Activated CD4-positive, alpha-beta T cell treated with anti-CD3 and anti-CD28 coated beads for 4 hours (primary cell): ENCODE measurements at regions not wholly inside any gene's neighbourhood (a gene's known extent, or its start where the extent isn't known, plus 50 kb on each side); places are given as distances from the start of the nearest gene placed in this dataset.
"Not testable (repeated sequence)": the region's sequence is repeated elsewhere in the genome, so short reads cannot be mapped to it uniquely, and the experiment has no call there.

Source experiments
- DNase-seq, 2 donors: peaks; one replicate each; pipeline ENCODE4 v3.0.0-alpha.2; 2020

DNA sequence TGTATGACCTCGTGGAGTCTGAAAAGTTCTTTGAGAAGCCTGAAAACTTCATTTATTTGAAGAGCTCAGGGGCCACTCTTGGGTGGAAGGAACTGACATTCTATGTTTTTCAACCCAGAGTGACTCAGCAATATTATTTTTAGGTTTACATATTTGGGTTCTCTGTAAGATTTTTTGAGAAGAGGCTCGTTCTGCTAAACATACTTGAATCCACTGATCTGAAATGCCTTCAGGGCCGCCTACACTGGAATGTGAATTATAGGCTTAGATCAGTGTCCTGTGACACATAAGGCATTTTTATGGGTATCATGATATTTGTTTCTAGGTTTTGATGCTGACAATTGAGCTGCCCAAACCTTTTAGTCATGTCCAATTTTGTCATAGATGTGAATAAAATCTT is 86.2 kb downstream of the PSAT1 start:
- DNase-seq = no peak

DNA sequence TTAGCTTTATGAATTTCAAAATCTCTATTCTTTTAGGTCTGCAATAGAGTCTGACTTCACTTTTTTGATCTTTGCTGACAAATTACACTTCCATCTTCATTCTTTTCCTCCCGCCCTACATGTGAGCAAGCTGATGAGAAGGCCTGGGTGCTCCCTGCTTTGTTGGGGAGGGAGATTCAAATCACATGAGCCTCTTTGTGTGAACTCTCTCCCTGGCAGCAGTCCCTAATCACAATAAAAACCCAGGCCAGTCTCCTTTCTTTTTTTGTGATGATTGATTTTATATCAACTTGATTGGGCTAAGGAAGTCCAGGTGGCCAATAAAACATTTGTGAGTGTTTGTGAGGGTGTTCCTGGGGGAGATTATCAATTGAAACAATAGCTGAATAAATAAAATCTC is 89.4 kb downstream of the PSAT1 start:
- DNase-seq = no peak

DNA sequence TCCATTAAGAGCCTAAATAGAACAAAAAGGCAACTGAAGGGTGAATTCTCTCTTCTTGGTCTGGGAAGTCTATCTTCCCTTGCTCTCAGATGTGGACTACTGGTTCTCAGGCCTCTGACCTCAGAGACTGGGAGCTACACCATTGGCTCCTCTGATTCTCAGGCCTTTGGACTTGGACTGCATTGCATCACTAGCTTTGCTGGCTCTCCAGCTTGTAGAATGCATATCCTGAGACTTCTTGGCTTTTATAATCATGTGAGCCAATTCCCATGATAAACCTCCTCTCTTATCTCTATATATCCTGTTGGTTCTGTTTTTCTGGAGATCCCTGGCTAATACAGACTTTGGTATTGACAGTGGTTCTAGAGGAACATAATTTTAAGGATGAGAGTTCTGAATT is 89.8 kb downstream of the PSAT1 start:
- no peak for DNase-seq

DNA sequence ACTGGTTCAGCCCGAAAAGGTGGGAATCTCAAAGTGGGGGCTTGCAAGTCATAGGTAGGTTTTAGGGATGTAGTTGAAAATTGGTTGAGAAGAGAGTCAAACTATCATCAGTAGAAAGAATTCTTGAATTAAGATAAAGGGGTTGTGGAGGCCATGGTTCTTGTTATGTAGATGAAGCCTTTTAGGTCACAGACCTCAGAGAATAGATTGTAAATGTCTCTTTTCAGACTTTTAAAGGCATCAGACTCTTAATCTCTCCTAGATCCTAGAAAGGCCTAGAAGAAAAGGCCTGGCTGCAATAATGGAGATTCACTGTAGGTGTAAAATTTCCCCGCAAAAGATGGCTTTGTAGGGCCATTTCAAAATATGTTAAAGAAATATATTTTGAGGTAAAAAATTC is 96.4 kb downstream of the PSAT1 start:
- no peak for DNase-seq

DNA sequence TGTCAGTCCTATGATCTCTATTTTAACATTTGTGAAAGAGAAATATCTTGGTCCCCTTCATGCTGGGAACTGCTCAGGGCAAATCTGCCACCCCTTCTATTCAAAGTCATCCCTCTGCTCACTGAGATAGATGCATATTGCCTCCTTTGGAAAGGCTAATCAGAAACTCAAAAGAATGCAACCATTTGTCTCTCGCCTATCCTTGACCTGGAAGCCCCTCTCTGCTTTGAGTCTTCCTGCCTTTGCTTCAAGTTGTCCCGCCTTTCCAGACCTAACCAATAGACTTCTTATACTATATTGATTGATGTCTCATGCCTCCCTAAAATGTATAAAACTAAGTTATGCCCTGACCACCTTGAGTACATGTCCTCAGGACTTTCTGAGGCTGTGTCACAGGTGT is 97.0 kb downstream of the PSAT1 start:
- DNase-seq = no peak

DNA sequence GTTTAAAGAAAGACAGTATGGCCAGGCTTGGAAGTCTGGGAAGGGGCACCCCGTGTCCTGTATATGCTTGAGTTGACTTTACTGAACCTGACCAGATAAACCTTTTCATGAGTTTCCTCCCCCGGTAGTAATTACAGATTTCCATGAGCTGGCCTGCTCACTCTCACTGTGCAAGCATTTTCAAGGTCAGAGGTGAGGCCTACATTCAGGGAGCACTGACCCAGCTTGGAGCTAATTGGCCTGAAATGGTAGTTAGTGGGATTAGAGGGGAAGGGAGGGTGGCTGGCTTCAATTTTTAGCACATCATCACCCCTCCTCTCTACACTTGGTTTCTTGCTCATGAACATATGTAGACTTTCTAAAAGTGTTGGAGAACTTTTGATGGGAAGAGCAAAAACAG is 99.2 kb downstream of the PSAT1 start:
- no peak for DNase-seq

DNA sequence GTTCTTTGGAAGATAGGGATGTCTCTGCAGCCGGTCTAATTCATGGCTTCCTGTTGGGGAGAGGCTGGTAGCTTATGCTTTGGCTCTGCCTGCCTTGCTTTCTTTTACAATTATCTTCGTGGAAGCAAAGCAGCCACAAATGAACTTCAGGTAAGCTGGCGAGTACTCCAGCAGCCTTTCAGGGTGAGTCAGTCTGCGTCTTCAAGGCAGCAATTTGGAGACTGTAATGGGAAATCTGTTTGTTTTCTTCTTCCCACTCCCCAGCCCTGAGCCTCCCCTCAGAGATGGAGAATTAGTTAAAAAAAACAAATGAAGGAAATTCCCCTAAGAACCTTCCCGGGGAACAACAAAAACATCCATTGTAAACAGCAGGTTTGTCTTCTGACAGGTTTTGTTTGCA is 100.1 kb downstream of the PSAT1 start:
- no peak for DNase-seq

DNA sequence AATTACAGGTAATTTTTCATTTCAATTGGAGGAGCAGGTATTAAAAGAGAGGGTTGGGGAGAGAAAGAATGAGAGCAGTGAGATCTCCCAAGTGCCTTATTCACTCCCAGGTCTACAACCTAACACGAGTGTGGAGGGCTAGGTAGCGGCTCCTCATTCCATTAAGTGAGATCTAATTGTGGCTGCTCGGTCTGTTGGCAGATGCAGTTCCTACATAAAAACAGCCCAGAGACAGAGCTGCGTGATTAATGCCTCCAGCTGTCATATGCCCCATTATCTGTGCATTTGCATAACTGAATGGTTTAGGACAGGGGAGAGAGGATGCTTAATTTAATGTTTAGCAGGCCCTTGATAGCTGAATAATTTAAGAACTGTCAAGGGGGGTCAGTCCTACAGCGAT is 100.5 kb downstream of the PSAT1 start:
- no peak for DNase-seq

DNA sequence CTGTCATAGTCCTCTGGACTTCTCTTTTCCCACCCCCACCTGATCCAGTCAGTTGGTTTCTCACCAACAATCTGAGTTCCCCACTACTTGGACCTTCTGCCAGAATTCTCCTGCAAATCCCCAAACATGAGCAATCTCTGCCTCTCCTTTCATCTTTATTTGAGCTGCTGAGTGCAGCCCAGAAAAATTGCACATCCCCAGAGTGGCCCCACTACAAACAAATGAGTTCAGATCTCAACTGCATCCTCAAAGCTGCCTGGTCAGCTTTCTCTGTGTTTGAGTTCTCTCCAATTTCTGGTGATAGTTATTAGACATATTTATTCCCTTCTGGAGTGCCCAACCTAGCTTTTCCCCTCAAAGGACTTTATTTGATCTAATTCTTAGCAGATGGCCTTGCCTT is 102.2 kb downstream of the PSAT1 start:
- no peak for DNase-seq

DNA sequence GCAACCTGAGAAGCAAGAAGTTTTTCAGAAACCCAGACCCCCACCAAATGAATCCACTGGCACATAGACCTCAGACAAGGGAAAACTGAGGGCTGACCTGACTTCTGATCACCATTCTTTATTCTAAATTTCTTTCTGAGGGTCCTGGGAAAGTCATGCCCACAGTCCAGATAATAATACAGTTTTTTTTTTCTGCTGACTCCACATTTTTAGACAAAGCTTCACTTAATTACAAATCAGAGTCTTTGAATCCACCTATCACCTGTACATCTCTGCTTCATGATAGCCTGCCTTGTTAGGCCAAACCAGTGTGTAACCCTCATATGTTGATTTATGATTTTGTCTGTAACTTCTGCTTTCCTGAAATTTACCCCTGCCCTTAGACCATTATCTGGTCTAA is 103.6 kb downstream of the PSAT1 start:
- DNase-seq = no peak

DNA sequence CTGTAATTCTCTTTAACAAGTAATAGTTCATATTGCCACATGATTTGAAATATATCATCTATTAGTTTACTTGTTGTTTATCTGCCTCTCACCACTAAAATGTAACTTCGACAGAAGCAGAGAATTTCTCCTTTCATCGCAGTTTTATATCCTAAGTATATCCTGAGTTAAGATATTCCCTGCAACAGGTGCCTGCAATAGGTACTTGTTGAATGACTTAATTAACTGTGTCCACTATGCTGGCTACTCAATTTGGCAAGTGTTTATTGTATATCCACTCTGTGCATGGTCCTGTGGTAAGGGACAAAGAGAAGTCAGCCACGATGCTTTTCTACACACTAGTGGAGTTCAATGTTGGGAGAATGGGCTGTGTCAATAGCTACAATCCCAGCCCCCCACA is 108.5 kb downstream of the PSAT1 start:
- no peak for DNase-seq

DNA sequence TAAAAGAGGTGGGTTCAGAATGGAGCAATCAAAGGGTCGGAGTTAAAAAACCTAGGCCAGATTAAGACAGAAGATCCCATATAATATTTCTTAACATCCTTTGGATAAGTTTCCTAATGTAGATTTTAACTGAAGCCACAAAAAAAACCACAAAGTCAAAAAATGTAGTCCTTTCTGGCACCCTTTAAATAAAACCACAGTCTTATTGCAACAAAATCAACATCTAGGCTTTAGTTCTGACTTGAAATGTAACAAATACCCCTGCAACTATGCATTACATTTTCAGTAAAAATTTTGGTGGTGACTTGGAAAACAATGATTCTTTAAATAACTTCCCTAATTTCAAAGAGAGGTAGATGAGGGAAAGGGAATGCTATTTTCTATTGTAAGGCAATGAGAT is 109.2 kb downstream of the PSAT1 start:
- DNase-seq = no peak

DNA sequence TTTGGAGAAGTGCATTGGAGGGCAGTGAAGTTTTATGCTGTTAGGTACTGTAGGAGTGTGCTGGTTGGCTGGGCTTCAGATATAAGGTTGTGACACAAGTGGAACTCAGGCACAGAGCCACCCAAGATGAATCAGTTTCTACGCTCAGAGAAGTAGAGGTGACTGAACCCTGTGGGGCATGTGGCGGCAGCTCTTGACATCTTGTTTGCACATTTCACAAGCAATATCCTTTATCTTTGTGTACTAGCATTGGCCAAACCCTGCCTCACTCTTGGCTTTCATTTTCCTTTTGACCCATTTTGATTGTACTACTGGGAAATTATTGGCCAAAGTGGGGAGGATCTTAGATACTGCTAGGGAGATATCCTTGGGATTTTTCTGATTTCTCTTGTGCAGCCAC is 110.0 kb downstream of the PSAT1 start:
- DNase-seq = no peak

DNA sequence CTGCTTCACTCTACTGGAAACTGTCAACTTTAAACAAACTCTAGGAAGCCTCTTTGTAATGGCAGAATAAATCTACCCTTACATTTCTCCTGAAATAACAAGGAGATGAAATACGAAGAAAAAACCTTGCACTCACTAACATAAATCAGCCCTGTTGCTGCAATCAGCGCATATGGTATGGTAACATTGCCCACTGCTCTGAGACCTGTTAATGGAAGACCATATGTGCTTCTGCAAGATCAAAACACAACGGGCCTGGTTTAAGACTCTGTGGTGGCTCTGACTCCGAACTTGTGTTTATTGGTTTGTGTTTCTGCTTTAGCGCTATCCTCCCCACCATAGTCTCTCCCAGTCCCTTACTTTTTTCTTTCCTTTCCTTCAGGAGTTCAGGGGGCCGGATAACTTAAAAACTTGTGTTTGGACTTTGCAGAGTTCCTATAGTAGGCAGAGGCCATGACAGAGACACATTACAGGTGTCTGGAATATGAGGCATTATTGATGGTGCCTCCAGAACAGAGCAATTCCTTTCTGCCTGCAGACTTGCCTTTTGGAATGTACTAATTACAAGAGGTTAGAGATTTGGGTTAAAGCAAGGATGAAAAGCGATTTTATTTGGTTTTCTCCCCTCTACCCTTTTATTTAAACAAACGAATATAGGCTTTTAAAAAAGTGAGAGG is 110.8 kb downstream of the PSAT1 start:
- DNase-seq = no peak

DNA sequence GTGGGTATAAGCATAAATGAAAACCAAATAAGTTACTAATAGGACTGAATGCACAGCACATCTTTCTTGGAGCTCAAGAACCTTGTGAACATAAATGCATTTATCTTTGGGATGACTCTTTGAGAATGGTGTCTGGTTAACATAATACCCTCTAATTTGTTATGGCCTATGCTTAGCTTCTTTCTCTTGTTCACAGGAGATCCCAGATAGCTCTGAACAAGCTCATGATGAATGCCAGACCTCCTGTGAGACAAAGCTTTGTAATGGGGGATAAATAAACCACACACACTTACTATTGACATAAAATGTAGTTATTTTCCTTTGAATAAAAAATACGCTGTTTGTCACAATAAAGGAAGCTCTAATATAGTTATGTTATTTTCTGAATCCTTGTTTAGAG is 111.5 kb downstream of the PSAT1 start:
- DNase-seq = no peak

DNA sequence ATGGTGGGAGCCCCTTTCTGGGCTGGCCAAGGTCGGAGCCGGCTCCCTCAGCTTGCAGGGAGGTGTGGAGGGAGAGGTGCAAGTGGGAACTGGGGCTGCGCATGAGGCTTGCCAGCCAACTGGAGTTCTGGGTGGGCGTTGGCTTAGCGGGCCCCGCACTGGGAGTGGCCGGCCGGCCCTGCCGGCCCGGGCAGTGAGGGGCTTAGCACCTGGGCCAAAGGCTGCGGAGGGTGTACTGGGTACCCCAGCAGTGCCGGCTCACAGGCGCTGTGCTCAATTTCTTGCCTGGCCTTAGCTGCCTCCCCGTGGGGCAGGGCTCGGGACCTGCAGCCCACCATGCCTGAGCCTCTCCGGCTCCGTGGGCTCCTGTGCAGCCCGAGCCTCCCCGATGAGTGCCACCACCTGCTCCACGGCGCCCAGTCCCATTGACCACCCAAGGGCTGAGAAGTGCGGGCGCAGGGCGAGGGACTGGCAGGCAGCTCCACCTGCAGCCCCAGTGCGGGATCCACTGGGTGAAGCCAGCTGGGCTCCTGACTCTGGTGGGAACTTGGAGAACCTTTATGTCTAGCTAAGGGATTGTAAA is 113.1 kb downstream of the PSAT1 start:
- not testable (repeated sequence) for DNase-seq

DNA sequence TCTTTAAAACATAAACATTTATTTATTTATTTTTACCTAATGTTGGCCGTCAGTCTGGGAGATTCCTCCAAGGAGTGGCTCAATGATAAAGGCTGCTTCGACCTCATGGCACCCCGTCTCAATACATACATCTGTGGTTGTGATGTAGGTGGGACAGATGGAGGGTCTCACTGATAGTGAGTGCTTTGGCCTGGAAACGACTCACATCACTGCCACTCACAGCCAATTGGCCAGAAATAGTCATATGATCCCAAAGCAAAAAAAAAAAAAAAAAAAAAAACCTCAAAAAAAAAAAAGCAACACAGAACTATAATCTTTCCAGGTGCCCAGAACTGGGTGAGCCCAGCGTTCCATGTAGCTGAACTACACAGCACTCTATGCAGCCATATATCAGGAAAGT is 125.4 kb downstream of the PSAT1 start:
- no peak for DNase-seq

DNA sequence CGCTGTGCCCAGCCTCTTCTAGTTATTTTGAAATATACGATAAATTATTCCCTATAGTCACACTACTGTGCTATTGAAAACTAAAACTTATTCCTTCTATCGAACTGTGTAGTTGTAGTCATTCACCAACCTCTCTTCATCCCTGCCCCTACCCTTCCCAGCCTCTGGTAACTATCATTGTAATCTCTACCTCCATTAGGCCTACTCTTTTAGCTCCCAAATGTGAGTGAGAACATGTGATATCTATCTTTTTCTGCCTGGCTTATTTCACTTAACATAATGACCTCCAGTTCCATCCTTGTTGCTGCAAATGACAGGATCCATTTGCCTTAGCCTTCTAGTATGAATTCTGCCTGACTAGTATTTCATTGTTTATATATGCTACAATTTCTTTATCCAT is 127.4 kb downstream of the PSAT1 start:
- DNase-seq = no peak

DNA sequence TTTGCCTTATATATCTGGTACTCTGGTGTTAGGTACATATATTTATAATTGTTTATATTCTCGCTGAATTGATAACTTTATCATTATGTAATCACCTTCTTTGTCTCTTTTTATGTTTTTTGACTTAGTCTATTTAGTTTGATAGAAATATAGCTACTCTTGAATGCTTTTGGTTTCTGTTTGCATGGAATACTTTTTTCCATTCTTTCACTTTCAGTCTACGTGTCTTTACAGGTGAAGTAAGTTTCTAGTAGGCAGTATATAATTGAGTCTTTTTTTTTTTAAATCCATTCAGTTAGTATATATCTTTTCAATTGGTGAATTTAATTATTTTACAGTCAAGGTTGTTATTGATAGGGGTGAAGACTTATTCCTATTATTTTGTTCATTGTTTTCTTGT is 131.7 kb downstream of the PSAT1 start:
- no peak for DNase-seq

DNA sequence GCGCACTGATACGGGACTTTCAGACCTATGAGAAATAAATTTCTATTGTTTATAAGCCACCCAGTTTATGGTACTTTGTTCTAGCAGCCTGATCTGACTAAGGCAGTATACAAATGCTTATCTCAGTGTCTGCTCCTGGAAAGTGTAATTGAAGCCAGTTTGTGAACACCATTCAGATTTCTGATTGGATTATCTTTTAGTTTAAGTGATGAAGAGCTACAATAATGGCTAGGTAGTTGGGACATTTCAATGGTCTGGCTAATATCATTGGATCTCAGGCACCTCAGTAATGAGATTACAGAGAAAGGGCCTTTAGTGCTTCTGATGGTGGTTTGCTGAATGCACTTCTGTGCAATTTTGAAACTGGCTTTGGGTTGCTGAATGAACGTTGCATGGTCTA is 133.5 kb downstream of the PSAT1 start:
- DNase-seq = no peak

DNA sequence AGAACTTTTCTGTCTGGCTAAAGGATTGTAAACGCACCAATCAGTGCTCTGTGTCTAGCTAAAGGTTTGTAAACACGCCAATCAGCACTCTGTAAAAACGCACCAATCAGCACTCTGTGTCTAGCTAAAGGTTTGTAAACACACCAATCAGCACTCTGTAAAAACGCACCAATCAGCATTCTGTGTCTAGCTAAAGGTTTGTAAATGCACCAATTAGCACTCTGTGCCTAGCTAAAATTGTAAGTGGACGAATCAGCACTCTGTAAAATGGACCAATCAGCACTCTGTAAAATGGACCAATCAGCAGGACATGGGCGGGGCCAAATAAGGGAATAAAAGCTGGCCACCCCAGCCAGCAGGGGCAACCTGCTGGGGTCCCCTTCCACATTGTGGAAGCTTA is 134.1 kb downstream of the PSAT1 start:
- DNase-seq = not testable (repeated sequence)

DNA sequence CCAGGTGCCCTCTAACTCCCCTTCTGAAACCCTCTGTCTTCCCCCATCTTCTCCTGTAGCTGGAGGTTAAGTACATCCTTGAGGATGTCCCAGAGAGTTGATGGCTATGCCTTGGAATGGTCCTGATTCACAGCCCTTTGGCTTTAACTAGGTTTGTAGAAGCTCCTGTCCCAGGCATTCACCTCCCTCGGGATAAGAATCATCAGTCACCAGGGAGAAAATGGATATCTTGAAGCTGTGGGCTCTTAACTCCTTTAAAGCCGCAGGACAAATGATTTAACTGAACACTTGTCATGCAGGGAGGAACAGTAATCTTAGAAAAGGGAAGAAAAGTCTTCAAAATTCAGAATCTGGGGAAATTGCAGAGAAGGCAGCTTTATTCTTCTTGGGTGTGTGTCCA is 139.9 kb downstream of the PSAT1 start:
- no peak for DNase-seq

DNA sequence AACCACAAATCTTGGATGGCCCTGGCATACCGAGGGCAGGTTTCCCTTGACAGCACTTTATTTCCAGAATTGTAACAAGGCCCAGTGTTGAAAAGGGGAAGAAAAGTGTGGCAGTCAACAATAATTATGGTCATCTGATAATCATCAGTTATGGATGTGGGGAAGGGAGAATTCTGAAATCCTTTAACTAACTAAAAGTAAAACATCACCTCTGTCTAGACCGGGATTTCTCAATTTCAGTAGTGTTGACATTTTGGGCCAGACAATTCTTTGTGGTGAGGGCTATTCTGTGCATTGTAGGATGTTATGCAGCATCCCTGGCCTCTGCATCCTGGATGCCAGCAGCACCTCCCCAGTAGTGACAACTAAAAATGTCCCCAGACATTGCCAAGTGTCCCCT is 140.4 kb downstream of the PSAT1 start:
- no peak for DNase-seq

DNA sequence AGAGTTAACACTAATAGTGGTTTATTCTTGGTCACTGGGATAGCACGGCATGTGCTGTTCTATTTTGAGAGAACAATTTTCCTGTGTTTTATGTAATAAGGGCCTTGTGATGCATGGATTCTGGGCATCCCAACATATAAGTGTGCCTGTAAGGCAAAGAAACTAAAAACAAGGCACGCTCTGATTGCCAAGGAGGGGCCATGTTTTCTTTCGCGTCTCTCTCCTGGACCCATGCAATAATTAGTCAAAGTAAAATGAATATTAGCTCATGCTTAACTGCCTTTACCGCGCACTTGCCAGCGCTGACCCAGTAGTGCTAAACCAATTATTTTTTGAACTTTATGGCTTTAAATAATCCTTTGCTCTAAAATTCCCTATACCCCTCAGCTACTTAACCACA is 140.9 kb downstream of the PSAT1 start:
- no peak for DNase-seq

DNA sequence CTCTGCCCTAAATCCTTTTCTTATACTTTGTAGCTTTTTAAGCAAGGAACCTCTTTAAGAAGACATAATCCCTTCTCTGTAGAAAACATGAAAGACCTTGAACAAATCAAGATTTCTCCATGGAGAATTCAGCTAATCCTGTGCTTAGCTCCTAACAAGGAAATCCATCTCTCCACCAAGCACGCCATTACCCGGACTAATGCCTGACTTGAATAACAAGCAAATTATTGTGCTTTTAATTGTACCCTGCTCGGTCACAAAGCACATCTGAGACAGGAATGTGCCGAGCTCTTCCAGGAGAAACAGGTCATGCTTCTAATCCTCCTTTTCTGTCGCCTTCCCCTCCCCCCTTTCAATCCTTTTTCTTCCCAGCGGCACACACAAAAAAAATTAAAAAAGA is 141.3 kb downstream of the PSAT1 start:
- DNase-seq = no peak
